ENCODE measurements at regions not wholly inside any gene's neighbourhood (a gene's known extent, or its start where the extent isn't known, plus 50 kb on each side); places are given as distances from the start of the nearest gene placed in this dataset.

GRCh38 chr1:168829876-168830275 lies 100.9 kb upstream of the DPT start:
- no peak overlapping the region for H2AFZ ChIP-seq (ENCODE audit: low read length)
- no peak overlapping the region for H3K27ac ChIP-seq (ENCODE audit: low read depth, low read length, poor library complexity, severe bottlenecking)
- TF ChIP-seq EZH2phosphoT487 (IDR thresholded peaks at IDR 0.05; ENCODE audit: borderline replicate concordance, low read depth, low read length) = no peak
- TF ChIP-seq CTCF (conservative IDR thresholded peaks at IDR 0.05; ENCODE audit: low read length) = no peak
- ChIA-PET POLR2A (no interaction called here), CTCF (ENCODE audit: unreplicated experiment) (no interaction called here)
- DNase-seq (ENCODE audit: low spot score) = no peak
- H3K9me2 ChIP-seq (ENCODE audit: insufficient read depth, low read length) = no peaks in the 10 kb centered on the region
- no TSS peak for BruUV-seq (replicated peaks)
- intact Hi-C loops (cut with micrococcal nuclease; ENCODE audit: unreplicated experiment) = no loop called here
- no peaks in the 10 kb centered on the region for H3K4me1 ChIP-seq (ENCODE audit: insufficient read depth, low read length, poor library complexity, severe bottlenecking)
- no peak overlapping the region for H3K4me2 ChIP-seq (ENCODE audit: low read length)
- H3K79me2 ChIP-seq (ENCODE audit: insufficient read depth, low read depth, low read length) = no peaks in the 10 kb centered on the region
- no peaks in the 10 kb centered on the region for H3K36me3 ChIP-seq (ENCODE audit: insufficient read depth, low read length)
- no peaks in the 10 kb centered on the region for H3K9me3 ChIP-seq (ENCODE audit: low read length)
- H4K20me1 ChIP-seq (ENCODE audit: insufficient read depth, low read length) = no peaks in the 10 kb centered on the region
- H3K4me3 ChIP-seq (ENCODE audit: low read depth, low read length, poor library complexity, severe bottlenecking) = no peak overlapping the region

- no TSS peak for BruUV-seq (replicated peaks)
- ChIA-PET CTCF (ENCODE audit: unreplicated experiment) (no interaction called here), POLR2A (no interaction called here)
- no peaks in the 10 kb centered on the region for H3K36me3 ChIP-seq (ENCODE audit: insufficient read depth, low read length)
- no peak overlapping the region for H3K4me2 ChIP-seq (ENCODE audit: low read length)
- no peaks in the 10 kb centered on the region for H3K79me2 ChIP-seq (ENCODE audit: insufficient read depth, low read depth, low read length)
- H4K20me1 ChIP-seq (ENCODE audit: insufficient read depth, low read length) = no peaks in the 10 kb centered on the region
- no peak for DNase-seq (ENCODE audit: low spot score)
- no peak for TF ChIP-seq EZH2phosphoT487 (IDR thresholded peaks at IDR 0.05; ENCODE audit: borderline replicate concordance, low read depth, low read length)
- TF ChIP-seq CTCF (conservative IDR thresholded peaks at IDR 0.05; ENCODE audit: low read length) = no peak
- intact Hi-C loops (cut with micrococcal nuclease; ENCODE audit: unreplicated experiment) = no loop called here
- no peaks in the 10 kb centered on the region for H3K9me3 ChIP-seq (ENCODE audit: low read length)
- no peaks in the 10 kb centered on the region for H3K4me1 ChIP-seq (ENCODE audit: insufficient read depth, low read length, poor library complexity, severe bottlenecking)
- no peak overlapping the region for H2AFZ ChIP-seq (ENCODE audit: low read length)
- H3K4me3 ChIP-seq (ENCODE audit: low read depth, low read length, poor library complexity, severe bottlenecking) = no peak overlapping the region
- H3K9me2 ChIP-seq (ENCODE audit: insufficient read depth, low read length) = no peaks in the 10 kb centered on the region
- no peak overlapping the region for H3K27ac ChIP-seq (ENCODE audit: low read depth, low read length, poor library complexity, severe bottlenecking)
These were observed 101.6 kb upstream of the DPT start for GRCh38 chr1:168830562-168830961.

- H3K9me2 ChIP-seq (ENCODE audit: insufficient read depth, low read length) = no peaks in the 10 kb centered on the region
- intact Hi-C loops (cut with micrococcal nuclease; ENCODE audit: unreplicated experiment) = no loop called here
- POLR2A ChIA-PET = no interaction called here
- H3K27ac ChIP-seq (ENCODE audit: low read depth, low read length, poor library complexity, severe bottlenecking) = no peak overlapping the region
- H3K36me3 ChIP-seq (ENCODE audit: insufficient read depth, low read length) = no peaks in the 10 kb centered on the region
- no peak overlapping the region for H2AFZ ChIP-seq (ENCODE audit: low read length)
- no peaks in the 10 kb centered on the region for H3K79me2 ChIP-seq (ENCODE audit: insufficient read depth, low read depth, low read length)
- TF ChIP-seq EZH2phosphoT487 (IDR thresholded peaks at IDR 0.05; ENCODE audit: borderline replicate concordance, low read depth, low read length) (no peak), CTCF (conservative IDR thresholded peaks at IDR 0.05; ENCODE audit: low read length) (no peak)
- no peak for DNase-seq (ENCODE audit: low spot score)
- no peaks in the 10 kb centered on the region for H3K9me3 ChIP-seq (ENCODE audit: low read length)
- H3K4me1 ChIP-seq (ENCODE audit: insufficient read depth, low read length, poor library complexity, severe bottlenecking) = no peaks in the 10 kb centered on the region
- CTCF ChIA-PET (ENCODE audit: unreplicated experiment) = no interaction called here
- no TSS peak for BruUV-seq (replicated peaks)
- no peak overlapping the region for H3K4me3 ChIP-seq (ENCODE audit: low read depth, low read length, poor library complexity, severe bottlenecking)
- no peak overlapping the region for H3K4me2 ChIP-seq (ENCODE audit: low read length)
- no peaks in the 10 kb centered on the region for H4K20me1 ChIP-seq (ENCODE audit: insufficient read depth, low read length)
These were observed 103.7 kb upstream of the DPT start for GRCh38 chr1:168832661-168833060.
